ENCODE measurements at regions not wholly inside any gene's neighbourhood (a gene's known extent, or its start where the extent isn't known, plus 50 kb on each side); places are given as distances from the start of the nearest gene placed in this dataset.

GRCh38 chr18:27843783-27844777 is 332.9 kb downstream of the CDH2 start:
- TF ChIP-seq CTCF (IDR thresholded peaks at IDR 0.05 in 8 of 11, conservative IDR thresholded peaks at IDR 0.05 in 3 of 11) (no peak), POLR2A (IDR thresholded peaks at IDR 0.05) (no peak)

Data from spleen (tissue), 7 donors.